GM12874 (cell line): ENCODE measurements at regions not wholly inside any gene's neighbourhood (a gene's known extent, or its start where the extent isn't known, plus 50 kb on each side); places are given as distances from the start of the nearest gene placed in this dataset.

Source experiments
- TF ChIP-seq, protein P1 (sequence below): IDR thresholded peaks from 2 replicates; pipeline ENCODE4 v1.5.1; 2011; ENCODE audit warnings: low read depth, mild to moderate bottlenecking, control low read depth, low read length, moderate library complexity; ENCODE audit not compliant: insufficient read depth

- TF ChIP-seq, protein P1, sequence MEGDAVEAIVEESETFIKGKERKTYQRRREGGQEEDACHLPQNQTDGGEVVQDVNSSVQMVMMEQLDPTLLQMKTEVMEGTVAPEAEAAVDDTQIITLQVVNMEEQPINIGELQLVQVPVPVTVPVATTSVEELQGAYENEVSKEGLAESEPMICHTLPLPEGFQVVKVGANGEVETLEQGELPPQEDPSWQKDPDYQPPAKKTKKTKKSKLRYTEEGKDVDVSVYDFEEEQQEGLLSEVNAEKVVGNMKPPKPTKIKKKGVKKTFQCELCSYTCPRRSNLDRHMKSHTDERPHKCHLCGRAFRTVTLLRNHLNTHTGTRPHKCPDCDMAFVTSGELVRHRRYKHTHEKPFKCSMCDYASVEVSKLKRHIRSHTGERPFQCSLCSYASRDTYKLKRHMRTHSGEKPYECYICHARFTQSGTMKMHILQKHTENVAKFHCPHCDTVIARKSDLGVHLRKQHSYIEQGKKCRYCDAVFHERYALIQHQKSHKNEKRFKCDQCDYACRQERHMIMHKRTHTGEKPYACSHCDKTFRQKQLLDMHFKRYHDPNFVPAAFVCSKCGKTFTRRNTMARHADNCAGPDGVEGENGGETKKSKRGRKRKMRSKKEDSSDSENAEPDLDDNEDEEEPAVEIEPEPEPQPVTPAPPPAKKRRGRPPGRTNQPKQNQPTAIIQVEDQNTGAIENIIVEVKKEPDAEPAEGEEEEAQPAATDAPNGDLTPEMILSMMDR: no peak
Measured at GRCh38 chr6:68053805-68054373, 581.2 kb upstream of the ADGRB3 start.

DNA sequence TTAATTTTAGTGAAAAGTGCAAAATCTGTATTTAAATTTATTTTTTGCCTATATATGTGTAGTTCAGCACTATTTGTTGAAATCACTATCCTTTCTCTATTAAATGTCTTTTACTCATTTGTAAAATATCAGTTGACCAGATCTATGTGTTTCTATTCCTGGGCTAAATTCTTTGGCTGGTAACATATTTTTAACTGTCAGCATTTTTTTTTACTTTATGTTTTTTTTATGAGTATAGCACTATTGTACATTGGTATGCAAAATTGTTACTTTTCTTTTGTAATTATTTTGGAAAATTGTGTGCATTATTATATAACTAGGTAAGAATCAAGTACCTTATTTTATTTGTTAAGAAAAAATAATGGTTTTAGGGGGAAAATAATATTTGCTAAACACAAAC is 582.8 kb upstream of the ADGRB3 start:
- TF ChIP-seq, protein P1: no peak

DNA sequence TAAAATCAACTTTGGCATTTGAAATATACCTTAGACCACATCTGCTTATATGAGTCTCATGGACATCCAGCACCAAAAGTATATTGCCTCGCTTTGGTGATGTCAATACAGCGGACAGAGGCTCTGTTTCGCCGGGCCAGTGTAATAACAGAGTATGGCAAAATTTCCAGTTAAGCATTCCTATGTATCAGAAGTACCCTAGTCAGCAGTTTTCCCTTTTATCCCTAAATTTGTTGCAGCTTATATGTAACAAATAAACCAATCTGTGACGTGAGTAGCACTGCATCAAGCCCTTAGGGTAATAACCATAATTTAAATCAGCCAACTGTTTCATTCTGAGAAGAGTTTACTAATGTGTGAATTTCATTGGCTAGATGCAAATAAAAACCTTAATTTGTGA is 585.5 kb upstream of the ADGRB3 start:
- TF ChIP-seq, protein P1: no peak

DNA sequence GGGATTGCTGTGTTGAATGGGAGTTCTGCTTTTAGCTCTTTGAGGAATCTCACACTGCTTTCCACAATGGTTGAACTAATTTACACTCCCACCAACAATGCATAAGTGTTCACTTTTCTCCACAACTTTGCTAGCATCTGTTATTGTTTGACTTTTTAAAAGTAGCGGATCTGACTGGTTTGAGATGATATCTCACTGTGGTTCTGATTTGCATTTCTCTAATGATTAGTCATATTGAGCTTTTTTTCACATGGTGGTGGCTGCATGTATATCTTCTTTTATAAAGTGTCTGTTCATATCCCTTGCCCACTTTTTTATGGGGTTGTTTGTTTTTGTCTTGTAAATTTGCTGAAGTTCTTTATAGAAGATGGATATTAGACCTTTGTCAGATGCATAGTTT is 588.3 kb upstream of the ADGRB3 start:
- TF ChIP-seq, protein P1: no peak

GRCh38 chr6:68046302-68046701 is 588.8 kb upstream of the ADGRB3 start:
- TF ChIP-seq, protein P1: no peak

- TF ChIP-seq, protein P1: no peak
Measured at GRCh38 chr6:68045193-68045592, 589.9 kb upstream of the ADGRB3 start.

GRCh38 chr6:68044264-68044663 is 590.8 kb upstream of the ADGRB3 start:
- TF ChIP-seq, protein P1: no peak

DNA sequence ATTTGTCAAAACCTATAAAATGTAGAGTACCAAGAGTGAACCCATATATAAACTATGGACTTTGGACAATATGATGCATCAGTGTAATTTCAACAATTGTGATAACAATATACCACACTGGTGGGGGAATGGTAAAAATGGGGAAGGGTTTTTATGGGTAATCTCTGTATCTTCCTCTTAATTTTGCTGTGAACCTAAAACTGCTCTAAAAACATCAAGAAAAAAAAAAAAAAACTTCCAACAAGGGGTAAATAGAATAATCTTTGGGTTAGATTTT is 592.0 kb upstream of the ADGRB3 start:
- TF ChIP-seq, protein P1: no peak
